ENCODE measurements at regions not wholly inside any gene's neighbourhood (a gene's known extent, or its start where the extent isn't known, plus 50 kb on each side); places are given as distances from the start of the nearest gene placed in this dataset.

- no peak for TF ChIP-seq EMX1 (CRISPR knock-in tag; IDR thresholded peaks at IDR 0.05)
- TF ChIP-seq CTCF (IDR thresholded peaks at IDR 0.05) = no peak
- no peak for TF ChIP-seq MYBL2 (CRISPR knock-in tag; IDR thresholded peaks at IDR 0.05)
- no peak for TF ChIP-seq ESRRA (CRISPR knock-in tag; IDR thresholded peaks at IDR 0.05; ENCODE audit: borderline replicate concordance)
- TF ChIP-seq ZNF138 (CRISPR knock-in tag; conservative IDR thresholded peaks at IDR 0.05) = no peak
- no peak for TF ChIP-seq NR2C2 (CRISPR knock-in tag; IDR thresholded peaks at IDR 0.05)
- no peak for TF ChIP-seq AFF4 (CRISPR knock-in tag; IDR thresholded peaks at IDR 0.05; ENCODE audit: borderline replicate concordance)
Observed at GRCh38 chr16:66095676-66096075, 270.8 kb upstream of the CDH5 start.

Data from WTC11 (cell line).